HEK293 (cell line): ENCODE measurements at regions not wholly inside any gene's neighbourhood (a gene's known extent, or its start where the extent isn't known, plus 50 kb on each side); places are given as distances from the start of the nearest gene placed in this dataset.

Experiments
- MYNN ChIP-seq: fragments of 450-650 bp; formaldehyde crosslinking; IDR thresholded peaks from 2 replicates; pipeline ENCODE4 v1.5.1; 2016; ENCODE audit warnings: missing biosample characterization, missing genetic modification characterization, borderline replicate concordance
- YY1 ChIP-seq: fragments of 450-650 bp; formaldehyde crosslinking; IDR thresholded peaks from 2 replicates; pipeline ENCODE4 v1.5.1; 2018; ENCODE audit warnings: missing biosample characterization, missing genetic modification characterization
- ZBTB7A ChIP-seq: fragments of 450-650 bp; formaldehyde crosslinking; IDR thresholded peaks from 2 replicates; pipeline ENCODE4 v1.5.1; 2016; ENCODE audit warnings: low read depth, missing biosample characterization, missing genetic modification characterization
- ZFP37 ChIP-seq: fragments of 450-650 bp; formaldehyde crosslinking; IDR thresholded peaks from 2 replicates; pipeline ENCODE4 v1.5.1; 2016; ENCODE audit warnings: missing biosample characterization, missing genetic modification characterization
- ZNF148 ChIP-seq: fragments of 450-650 bp; formaldehyde crosslinking; IDR thresholded peaks from 2 replicates; pipeline ENCODE4 v1.5.0; 2017; ENCODE audit warnings: missing biosample characterization, missing genetic modification characterization, borderline replicate concordance
- ZNF558 ChIP-seq: fragments of 450-650 bp; formaldehyde crosslinking; IDR thresholded peaks from 2 replicates; pipeline ENCODE4 v1.5.1; 2016; ENCODE audit warnings: missing biosample characterization, missing genetic modification characterization
- ZNF658 ChIP-seq: fragments of 450-650 bp; formaldehyde crosslinking; IDR thresholded peaks from 2 replicates; pipeline ENCODE4; 2016; ENCODE audit warnings: missing biosample characterization, missing genetic modification characterization
- TF ChIP-seq, protein P1 (sequence below): fragments of 450-650 bp; formaldehyde crosslinking; IDR thresholded peaks from 2 replicates; pipeline ENCODE4 v1.5.1; 2016; ENCODE audit warnings: missing biosample characterization, missing genetic modification characterization

DNA sequence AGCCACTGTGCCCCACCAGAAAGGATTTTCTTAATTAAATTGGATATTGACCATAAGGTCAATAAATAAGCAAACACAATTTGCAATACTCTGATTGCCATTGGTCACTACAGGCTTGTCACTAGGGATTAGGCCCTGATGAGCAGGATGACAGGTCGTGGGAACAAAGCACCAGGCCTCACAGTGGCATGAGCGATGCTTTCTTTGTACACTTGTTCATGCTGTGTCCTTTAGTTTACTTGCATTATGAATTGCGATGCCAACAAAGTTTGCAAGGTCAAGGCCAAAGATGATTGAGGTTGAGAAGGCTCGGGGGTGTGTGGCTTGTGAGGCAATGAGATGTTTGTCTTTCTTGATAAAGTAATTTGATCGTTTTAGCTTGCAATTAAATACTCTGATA is 136.0 kb downstream of the TTC8 start:
- TF ChIP-seq ZNF558 (no peak), YY1 (no peak), ZNF658 (no peak), ZFP37 (tag by site-specific recombination) (no peak), MYNN (tag by site-specific recombination) (no peak), ZBTB7A (tag by site-specific recombination) (no peak), ZNF148 (tag by site-specific recombination) (no peak)
- TF ChIP-seq, protein P1, sequence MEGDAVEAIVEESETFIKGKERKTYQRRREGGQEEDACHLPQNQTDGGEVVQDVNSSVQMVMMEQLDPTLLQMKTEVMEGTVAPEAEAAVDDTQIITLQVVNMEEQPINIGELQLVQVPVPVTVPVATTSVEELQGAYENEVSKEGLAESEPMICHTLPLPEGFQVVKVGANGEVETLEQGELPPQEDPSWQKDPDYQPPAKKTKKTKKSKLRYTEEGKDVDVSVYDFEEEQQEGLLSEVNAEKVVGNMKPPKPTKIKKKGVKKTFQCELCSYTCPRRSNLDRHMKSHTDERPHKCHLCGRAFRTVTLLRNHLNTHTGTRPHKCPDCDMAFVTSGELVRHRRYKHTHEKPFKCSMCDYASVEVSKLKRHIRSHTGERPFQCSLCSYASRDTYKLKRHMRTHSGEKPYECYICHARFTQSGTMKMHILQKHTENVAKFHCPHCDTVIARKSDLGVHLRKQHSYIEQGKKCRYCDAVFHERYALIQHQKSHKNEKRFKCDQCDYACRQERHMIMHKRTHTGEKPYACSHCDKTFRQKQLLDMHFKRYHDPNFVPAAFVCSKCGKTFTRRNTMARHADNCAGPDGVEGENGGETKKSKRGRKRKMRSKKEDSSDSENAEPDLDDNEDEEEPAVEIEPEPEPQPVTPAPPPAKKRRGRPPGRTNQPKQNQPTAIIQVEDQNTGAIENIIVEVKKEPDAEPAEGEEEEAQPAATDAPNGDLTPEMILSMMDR (tag by site-specific recombination) = no peak
